T-helper 1 cell treated with Interleukin-12 subunit alpha and Interleukin-12 subunit beta and Interleukin-4 antibody, amounts not matched to agents 30 ng/mL and 1 ng/mL, for 36 hours (primary cell): ENCODE measurements at regions not wholly inside any gene's neighbourhood (a gene's known extent, or its start where the extent isn't known, plus 50 kb on each side); places are given as distances from the start of the nearest gene placed in this dataset.

Experiments
- intact Hi-C: fragments of 100-400 bp; cut with micrococcal nuclease; formaldehyde crosslinking; loops from one replicate; pipeline ENCODE4 v1.15.1; 2024

DNA sequence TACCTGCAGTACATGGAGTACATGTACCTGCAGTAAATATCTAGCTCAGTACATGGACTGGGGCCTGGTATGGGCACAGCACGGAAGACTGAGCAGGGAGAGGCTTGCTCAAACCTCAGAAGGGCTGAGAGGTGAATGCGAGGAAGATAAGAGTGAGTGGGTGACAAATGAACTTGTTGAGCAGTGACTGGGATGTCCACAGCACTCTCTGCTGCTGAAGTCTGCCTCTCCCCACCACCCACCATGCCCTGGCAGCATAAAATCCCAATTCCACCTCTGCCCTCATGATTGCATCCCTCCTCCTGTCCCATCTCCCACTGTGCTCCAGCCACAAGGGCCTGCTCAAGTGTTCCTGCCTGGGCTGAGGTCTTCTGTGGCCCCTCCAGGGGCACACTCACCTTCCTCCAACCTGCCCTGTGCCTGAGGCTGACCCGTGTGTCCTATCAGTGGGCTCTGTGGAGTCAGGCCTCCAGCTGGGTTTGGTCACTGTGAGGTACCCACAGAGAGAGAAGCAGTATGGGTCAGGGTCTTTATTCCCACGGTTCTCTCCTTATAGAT, 114.2 kb downstream of the FOXD2 start:
- intact Hi-C loops = no loop called here

DNA sequence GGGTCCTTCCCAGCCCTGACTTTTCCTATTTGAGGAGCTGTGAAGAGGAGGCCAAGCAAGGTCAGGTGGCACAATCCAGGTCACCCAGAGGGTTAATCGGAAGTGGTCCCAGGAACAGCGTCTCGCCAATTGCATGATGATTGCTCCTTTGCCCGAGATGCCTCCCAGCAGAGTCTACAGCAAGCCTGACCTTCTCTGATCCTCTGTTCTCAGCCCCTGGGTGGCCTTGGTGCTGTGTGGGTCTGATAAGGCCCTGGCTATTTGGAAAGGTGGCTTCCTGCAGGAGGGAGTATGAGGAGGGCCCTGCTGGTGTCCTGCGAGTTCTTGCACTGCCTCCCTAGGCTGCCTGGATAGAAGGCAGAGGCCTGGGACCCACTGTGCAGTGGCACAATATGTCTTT, 116.2 kb downstream of the FOXD2 start:
- intact Hi-C loops = no loop called here

DNA sequence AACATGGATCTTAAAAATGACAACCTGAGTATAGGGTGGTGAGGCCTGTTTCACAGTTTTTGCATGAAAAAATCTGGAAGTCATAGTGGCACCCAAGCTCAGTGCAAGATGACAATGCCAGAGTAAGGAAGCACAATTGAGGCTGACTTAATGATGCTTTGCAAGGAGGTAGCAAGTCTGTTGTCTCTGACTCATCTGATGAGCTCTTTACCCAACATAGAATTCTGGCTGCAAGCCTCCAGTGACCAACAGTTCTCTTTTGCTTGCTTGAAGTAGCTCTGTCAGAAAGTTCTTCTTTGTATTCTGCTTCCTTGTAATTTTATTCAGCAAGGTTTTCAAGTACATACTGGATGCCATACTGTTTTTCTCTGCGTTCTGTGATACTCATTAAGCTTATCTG, 117.1 kb downstream of the FOXD2 start:
- intact Hi-C loops = no loop called here

DNA sequence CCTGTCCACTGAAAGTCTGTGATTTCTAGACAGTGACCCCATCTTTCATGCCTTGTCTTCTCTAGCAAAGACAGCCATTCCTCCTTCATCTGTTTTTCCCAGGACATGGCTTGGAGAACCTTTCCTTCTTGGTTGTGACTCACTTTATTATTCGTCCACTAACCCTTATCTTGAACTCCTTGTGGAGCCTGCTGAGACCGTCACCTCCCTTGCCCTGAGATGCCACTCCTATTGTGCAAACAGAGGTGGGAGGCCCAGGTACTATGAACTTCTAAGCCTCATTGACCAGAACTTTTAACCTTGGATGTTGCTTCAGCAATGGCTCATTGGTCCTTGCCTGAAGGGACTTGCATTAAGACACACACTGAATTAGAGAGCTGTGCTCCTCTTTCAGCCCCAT, 117.5 kb downstream of the FOXD2 start:
- intact Hi-C loops = no loop called here

DNA sequence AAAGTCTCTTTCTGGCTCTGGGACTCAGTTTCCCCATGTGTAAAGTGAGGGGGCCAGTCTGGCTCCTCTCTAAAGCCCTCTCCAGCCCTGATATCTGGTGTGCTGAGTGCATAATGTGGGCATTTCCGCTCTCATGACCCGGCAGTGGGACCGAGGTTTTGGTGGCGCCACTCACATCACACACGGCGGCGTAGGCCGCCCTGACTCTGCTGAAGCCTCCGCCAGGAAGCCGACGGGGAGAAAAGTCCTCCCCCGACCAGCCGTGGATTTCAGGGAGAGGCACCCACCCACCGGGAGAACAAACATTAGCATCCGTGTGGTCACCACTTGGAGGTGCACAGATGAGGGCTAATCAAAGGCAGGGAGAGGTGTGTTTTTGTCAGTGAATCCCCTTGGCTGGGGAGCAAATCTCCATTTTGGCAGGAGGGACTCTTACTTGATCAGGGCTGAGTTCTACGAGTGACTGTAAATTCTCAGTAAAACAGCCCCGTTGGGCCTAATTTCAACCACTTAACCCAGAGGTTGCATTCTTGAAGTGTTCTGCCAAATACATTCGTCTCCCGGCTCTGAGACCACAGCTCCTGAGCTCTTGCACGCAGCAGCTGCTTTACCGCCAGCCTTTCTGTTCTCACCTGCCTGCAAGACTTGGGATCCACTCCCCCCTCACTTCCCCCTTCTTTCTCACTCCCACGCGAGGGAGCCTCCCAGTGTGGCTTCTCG, 118.2 kb downstream of the FOXD2 start:
- intact Hi-C loops = no loop called here

DNA sequence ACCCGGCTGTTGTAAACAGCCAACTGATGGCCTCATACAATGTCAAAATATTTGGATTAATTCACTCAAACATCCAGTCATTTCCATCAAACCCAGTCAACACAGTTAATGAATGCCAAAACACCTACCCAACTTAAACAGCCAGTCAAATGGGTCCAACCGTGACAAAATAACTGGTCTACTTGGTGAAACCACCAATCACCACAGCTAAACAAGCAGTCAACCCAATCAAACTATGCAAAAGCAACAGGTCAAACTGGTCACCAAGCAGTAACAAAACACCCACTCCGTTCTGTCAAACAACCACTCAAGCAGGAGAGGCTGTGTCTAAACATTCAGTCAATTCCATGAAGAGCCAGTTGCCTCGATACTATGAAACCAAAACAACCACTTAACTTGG, 119.2 kb downstream of the FOXD2 start:
- intact Hi-C loops = no loop called here

DNA sequence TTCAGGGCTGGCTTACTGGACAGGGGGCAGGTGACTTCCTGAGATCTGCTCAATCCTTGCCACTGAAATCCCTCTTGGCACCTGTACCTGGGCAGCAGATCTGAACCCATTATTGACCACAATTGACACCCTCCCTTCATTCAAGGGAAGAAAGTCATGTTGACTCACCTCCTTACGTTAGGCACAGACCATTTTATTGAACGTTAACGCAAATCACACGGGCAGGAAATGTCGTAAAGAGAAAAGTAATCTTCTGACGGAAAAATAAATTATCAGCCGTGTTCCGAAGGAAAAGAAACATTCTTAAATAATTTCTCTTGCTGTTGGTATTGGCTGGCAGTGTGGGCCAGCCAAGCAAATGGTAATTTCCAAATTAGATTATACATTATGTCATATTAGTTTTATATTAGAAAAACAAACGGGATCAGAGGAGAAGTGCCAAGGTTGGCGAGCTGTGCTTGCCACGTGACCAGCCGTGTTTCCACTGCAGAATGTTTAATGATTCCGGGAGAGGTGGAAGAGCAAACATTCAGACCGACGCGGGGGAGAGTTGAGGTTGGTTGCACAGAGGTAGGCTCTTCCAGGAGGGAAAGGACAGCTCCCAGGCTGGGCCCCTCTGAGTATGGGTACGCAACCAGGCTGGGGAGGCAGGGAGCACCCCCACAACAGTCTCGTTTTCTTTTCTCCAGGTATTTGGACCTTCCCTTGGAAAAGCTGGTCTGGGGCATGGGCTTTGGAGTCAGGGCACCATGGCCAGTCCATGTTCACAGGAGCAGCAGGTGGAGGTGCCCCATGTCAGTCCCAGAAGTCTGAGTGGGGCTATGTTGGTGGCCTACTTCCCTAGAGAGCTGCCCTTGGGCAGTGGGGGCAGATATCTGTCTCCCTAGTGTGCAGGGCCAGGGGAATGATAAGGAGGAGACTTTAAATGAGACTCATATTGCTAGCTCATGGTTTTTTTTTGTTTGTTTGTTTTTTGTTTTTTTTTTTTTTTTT, 121.1 kb downstream of the FOXD2 start:
- intact Hi-C loops = no loop called here

DNA sequence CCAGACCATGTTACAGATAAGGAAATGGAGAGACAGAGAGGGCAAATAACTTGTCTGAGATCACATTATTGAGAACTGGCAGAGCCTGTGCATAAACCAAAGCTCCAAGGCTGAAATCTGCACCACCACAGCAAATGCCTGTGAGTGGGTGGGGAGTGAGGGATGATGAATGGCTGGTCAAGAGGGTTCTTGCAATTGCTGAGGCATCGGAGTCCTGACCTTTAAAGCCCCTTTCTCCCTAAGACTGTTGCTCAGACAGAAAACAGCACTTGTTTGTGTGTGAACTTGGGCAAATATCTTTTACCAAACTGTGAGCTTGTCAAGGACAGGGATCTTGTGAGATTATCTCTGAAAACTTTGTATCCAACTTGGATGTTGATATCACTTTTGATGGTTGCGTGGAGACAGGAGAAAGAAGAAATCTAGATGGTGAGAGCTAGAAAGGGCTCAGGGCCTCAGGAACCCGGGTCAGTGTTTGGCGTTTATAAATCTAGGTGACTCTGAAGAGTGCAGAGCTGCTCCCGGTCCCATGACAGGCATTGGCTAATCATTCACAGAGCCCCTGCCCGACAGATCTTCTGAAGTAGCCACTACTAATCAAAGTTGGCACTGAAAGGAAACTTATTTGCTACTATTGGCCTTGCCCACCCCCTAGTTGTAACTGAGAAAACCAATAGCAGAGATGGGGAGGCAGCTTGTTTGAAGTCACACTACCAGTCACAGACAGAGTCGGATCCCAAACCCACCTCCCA, 122.3 kb downstream of the FOXD2 start:
- intact Hi-C loops = no loop called here

DNA sequence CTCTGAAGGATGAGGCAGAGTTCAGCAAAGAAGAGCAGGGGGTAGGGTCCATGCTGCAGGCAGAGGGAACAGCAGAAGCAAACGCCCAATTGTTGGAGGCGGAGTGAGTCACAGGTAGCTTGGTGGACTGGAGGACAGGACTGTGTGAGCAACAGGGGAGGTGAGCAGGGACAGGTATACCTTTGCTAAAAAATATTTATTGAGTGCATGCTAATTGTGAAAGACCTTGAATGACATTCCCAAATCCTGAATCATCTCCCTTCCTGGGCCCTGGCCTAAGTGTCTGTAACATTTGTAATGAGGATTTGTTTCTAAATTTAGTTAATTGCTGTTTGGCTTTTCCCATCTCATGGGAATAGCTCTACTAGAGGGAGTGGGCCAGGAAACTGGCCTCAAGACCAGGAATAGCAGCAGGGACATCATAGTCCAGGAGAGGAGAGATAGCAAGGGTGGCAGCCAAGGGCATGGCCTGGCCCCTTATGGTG, 123.7 kb downstream of the FOXD2 start:
- intact Hi-C loops = no loop called here

DNA sequence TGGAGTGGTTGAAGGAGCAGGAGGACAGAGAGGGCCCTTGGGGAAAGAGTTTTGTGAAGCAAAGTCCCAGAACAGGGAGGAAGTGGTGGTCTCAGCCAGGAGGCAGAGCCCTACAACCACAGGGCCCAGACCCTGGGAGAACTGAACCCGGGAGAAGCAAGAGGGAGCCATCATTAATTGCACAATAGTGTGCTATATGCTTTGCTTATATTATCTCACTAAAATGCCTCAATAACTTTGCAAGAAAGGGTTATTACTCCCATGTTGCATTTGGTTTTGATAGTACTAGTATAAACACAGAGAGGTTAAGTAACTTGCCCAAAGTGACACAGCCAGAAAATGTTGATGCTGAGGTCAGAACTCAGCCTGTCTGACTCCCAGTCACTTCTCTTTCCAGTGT, 124.3 kb downstream of the FOXD2 start:
- intact Hi-C loops = no loop called here

DNA sequence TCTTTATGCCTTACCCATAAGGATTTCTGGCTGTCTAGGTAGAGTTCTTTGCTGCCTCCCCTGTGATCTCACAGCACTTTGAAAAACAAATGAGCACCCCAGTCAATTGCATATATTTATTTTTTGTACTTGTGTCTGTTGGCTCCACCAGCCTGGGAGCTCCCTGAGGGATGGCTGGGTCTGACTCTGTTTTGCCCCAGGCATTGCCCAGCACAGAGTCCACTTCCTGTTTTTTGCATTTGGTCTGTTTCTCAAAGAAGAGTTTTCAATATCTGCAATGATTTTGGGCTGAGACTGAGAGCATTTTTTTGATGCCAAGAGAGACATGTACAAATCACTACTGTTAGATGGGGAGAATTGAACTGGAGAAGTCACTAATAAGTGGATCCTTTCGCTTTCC, 125.0 kb downstream of the FOXD2 start:
- intact Hi-C loops = no loop called here

DNA sequence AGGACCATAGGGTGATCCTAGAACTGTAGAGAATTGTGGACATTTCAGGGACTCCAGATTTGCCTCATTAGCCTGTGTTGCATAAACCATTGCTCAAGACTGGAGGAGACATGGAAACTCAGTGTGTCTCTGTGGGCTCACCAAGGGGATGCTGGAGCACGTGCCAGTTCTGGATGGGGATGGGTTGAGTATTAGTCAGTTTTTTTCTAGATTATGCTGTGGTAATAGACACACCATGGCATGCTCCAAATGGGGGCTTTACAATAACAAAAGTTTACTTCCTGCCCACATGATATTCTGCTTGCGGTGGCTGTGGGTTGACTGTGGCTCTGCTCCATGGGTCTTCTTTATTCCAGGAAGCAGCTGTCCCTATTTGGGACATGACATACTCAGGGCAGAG, 125.4 kb downstream of the FOXD2 start:
- intact Hi-C loops = no loop called here

DNA sequence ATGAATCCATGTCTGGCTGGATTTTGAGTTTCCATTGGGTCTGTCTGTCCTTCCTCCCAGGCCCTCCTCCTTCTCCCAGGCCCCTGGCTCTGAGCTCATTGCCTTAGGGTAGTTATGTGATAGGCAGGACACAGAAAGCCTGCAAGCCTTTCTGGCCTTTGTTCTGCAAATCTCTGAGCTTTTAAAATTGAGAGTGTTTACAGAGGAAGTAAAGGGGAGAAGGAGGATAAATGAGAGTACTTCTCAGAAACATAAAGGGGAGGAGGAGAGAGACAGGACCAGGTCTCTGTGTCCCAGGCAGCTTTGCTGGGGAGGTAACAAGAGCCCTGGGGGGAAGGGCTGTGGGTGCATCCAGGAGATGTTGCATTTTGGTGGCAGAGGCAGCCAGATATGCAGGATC, 126.7 kb downstream of the FOXD2 start:
- intact Hi-C loops = no loop called here

DNA sequence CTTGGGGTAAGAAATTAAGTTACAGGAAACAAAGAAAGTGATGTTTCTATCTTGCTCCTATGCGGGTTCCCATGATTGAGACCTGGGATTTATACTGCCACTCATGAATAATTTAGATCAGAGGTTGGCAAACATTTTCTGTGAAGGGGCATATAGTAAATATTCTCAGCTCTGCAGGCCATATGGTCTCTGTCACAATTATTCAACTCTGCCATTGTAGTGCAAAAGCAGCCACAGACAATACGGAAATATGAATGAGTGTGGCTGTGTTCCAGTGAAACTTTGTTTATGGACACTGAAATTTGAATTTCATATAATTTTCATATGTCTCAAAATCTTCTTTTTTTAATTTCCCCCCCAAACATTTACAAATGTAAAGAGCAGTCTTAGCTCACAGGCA, 127.2 kb downstream of the FOXD2 start:
- intact Hi-C loops = no loop called here

DNA sequence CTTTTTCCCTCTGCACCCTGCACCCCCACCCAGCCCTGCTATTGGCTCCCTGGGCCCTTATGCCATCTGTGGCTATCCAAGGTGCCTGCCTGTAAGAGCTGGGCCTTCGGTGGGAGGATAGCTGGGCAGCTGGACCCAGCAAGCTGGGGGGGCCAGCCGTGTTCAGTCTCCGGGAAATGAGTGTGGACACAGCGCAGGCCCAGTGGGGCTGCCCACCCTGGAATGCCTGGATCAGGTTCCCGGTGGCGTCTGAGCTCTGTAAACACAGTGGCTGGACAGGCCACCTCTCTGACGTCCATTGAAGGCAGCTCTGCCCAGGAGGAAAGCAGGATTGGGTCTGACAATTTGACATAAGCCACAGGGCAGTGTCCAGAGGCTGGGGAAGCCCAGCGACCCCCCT, 127.8 kb downstream of the FOXD2 start:
- intact Hi-C loops = no loop called here

DNA sequence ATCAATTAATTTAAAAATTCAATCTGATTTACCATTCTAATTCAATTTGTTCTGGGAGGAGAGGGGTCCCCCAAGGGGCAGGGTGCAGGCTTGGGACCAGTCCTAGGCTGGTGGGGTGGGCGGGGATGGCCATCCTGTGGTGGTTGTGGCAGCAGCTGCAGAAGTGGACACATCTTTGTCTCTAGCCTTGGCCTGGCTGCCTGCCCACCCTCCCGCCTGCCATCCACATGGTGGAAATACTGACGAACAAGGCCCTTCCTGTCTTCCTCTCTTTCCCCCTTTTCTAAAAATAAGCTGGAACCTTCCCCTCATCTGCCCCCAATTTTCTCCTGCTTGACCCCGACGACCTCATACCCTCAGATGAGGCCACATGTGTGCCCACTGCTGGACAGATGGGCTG, 130.9 kb downstream of the FOXD2 start:
- intact Hi-C loops = no loop called here

DNA sequence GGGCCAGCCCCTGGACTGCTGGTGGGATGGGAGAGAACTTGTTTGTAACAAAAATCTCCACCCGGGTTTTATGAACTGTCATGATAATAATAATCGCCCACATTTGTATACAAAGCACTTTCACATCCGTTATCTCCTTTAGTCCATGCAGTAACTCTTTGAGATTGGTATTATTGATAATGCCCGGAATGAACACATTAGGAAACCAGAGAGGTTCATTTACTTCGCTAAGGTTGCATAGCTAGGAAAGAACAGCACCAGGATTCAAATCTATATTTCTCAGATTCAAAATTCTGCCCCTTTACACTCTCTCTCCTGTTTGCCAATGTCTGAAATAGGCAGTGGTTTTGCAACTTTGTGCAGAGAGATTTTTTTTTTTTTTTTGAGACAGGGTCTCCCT, 131.4 kb downstream of the FOXD2 start:
- intact Hi-C loops = no loop called here

DNA sequence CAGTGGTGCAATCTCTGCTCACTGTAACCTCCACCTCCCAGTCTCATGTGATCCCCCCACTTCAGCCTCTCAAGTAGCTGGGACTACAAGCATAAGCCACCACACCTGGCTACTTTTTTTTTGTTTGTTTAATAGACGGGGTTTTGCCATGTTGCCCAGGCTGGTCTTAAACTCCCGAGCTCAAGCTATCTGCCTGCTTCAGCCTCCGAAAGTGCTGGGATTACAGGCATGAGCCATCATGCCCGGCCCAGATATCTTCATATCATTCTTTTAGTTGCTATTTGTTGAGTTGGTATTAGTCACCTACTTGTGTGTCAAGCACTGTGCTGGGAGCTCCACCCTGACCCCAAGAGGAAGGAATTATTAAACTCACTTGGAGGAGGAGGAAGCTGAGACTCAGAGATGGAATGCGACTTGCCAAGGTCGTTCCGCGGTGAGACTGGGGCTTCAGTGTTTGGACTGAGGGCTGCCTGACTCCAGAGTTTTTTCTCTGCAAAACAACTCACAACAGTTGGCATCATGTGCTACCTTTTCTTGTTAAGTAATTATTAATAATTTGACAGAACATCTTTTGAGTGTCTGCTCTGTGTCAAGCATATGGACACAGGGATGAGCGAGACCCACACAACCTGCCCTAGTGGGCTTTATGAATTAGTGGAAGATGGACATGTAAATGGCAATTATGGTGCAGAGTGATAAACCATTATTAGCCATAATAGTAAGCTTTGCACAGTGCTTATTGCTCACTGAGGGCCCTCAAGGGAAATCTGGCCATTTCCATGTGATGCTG, 132.0 kb downstream of the FOXD2 start:
- intact Hi-C loops = no loop called here

DNA sequence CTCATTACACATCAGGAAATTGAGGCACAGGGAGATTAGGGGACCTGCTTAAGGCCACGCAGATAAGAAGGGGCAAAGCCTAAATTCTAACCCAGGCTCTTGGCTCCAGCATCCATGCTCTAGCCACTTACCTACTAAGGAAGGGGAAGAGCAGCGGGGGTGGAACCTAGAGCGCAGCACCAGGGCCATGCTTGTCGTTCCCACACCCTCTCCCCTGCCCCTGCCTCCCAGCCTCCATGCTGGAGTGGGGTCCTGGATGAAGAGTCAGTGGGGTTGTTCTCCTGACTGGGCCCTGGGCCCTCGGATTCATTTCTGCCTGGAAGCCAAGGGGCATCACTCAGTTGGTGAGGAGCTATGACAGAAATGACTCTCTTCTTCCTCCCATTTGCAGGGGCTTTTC, 133.3 kb downstream of the FOXD2 start:
- intact Hi-C loops = no loop called here

DNA sequence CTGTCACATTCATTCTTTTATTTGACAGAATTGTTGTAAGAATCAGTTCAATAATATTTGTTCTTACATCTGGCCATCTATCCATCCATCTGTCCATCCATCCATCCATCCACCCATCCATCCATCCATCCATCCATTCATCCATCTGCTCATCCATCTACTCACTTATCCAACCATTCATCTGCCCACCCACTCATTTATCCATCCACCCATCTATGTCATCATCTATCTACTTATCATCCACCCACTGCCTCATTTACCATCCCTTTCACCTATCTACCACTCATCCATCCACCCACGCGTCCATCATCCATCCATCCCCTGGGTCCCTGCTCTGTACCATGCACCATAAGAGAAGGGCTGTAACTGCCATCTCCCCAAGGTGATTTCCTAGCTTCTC, 134.1 kb downstream of the FOXD2 start:
- intact Hi-C loops = no loop called here
